ENCODE measurements at regions not wholly inside any gene's neighbourhood (a gene's known extent, or its start where the extent isn't known, plus 50 kb on each side); places are given as distances from the start of the nearest gene placed in this dataset.

GRCh38 chr12:77767756-77768343 lies 62.8 kb upstream of the NAV3 start:
- Histone ChIP-seq H3K9me3 (no peaks in the 10 kb centered on the region), H3K4me1 (replicated peaks) (no peaks in the 10 kb centered on the region), H3K4me3 (no peak overlapping the region), H3K27me3 (replicated peaks; ENCODE audit: insufficient read depth) (no peaks in the 10 kb centered on the region), H3K27ac (no peak overlapping the region), H3K36me3 (no peaks in the 10 kb centered on the region)
- intact Hi-C loops (cut with DNase I): no loop called here
- WGBS: 94% methylated on average over 1 of the region's 1 CpG
- no peak for DNase-seq (ENCODE audit: low spot score)
- no peak for TF ChIP-seq POLR2AphosphoS5 (IDR thresholded peaks at IDR 0.05)

- TF ChIP-seq CTCF (IDR thresholded peaks at IDR 0.05) (no peak), POLR2A (IDR thresholded peaks at IDR 0.05) (no peak), POLR2AphosphoS5 (IDR thresholded peaks at IDR 0.05) (no peak)
- Histone ChIP-seq H3K36me3 (no peaks in the 10 kb centered on the region), H3K27ac (no peak overlapping the region), H3K4me1 (replicated peaks) (no peaks in the 10 kb centered on the region), H3K4me3 (no peak overlapping the region), H3K9me3 (no peaks in the 10 kb centered on the region), H3K27me3 (replicated peaks; ENCODE audit: insufficient read depth) (no peaks in the 10 kb centered on the region)
- intact Hi-C loops (cut with DNase I): no loop called here
- no peak for DNase-seq (ENCODE audit: low spot score)
- 90% methylated on average over 3 of the region's 4 CpGs for WGBS
Measured at GRCh38 chr12:77767335-77767734, 63.4 kb upstream of the NAV3 start.

GRCh38 chr12:77766224-77766623 lies 64.5 kb upstream of the NAV3 start:
- intact Hi-C loops (cut with DNase I): no loop called here
- no peaks in the 10 kb centered on the region for H3K27me3 ChIP-seq (replicated peaks; ENCODE audit: insufficient read depth)

GRCh38 chr12:77761286-77761685 lies 69.4 kb upstream of the NAV3 start:
- no peaks in the 10 kb centered on the region for H3K36me3 ChIP-seq
- no peak for DNase-seq (ENCODE audit: low spot score)
- H3K9me3 ChIP-seq: no peaks in the 10 kb centered on the region
- H3K4me3 ChIP-seq: no peak overlapping the region
- 94% methylated on average over 2 of the region's 2 CpGs for WGBS
- no peak overlapping the region for H3K27ac ChIP-seq
- no peaks in the 10 kb centered on the region for H3K4me1 ChIP-seq (replicated peaks)
- intact Hi-C loops (cut with DNase I): no loop called here
- H3K27me3 ChIP-seq (replicated peaks; ENCODE audit: insufficient read depth): no peaks in the 10 kb centered on the region
- TF ChIP-seq POLR2AphosphoS5 (IDR thresholded peaks at IDR 0.05) (no peak), POLR2A (IDR thresholded peaks at IDR 0.05) (no peak), CTCF (IDR thresholded peaks at IDR 0.05) (no peak)

More at GRCh38 chr12:77766224-77766623, 64.5 kb upstream of the NAV3 start:
- DNase-seq (ENCODE audit: low spot score): no peak
- Histone ChIP-seq H3K27ac (no peak overlapping the region), H3K36me3 (no peaks in the 10 kb centered on the region), H3K9me3 (no peaks in the 10 kb centered on the region), H3K4me1 (replicated peaks) (no peaks in the 10 kb centered on the region), H3K4me3 (no peak overlapping the region)
- TF ChIP-seq CTCF (IDR thresholded peaks at IDR 0.05) (no peak), POLR2A (IDR thresholded peaks at IDR 0.05) (no peak), POLR2AphosphoS5 (IDR thresholded peaks at IDR 0.05) (no peak)

- intact Hi-C loops (cut with DNase I): no loop called here
- no peak for DNase-seq (ENCODE audit: low spot score)
Measured at GRCh38 chr12:77760271-77761025, 70.2 kb upstream of the NAV3 start.

GRCh38 chr12:77754086-77754485 lies 76.6 kb upstream of the NAV3 start:
- DNase-seq (ENCODE audit: low spot score): no peak
- Histone ChIP-seq H3K4me1 (replicated peaks) (no peaks in the 10 kb centered on the region), H3K9me3 (no peaks in the 10 kb centered on the region), H3K27me3 (replicated peaks; ENCODE audit: insufficient read depth) (no peaks in the 10 kb centered on the region), H3K36me3 (no peaks in the 10 kb centered on the region), H3K4me3 (no peak overlapping the region), H3K27ac (no peak overlapping the region)
- 91% methylated on average over 4 of the region's 4 CpGs for WGBS
- intact Hi-C loops (cut with DNase I): no loop called here
- TF ChIP-seq POLR2AphosphoS5 (IDR thresholded peaks at IDR 0.05): no peak
- TF ChIP-seq CTCF (IDR thresholded peaks at IDR 0.05): no peak
- no peak for TF ChIP-seq POLR2A (IDR thresholded peaks at IDR 0.05)

More at GRCh38 chr12:77760271-77761025, 70.2 kb upstream of the NAV3 start:
- no peak overlapping the region for H3K4me3 ChIP-seq
- 86% methylated on average over 7 of the region's 7 CpGs for WGBS
- H3K4me1 ChIP-seq (replicated peaks): no peaks in the 10 kb centered on the region
- no peaks in the 10 kb centered on the region for H3K27me3 ChIP-seq (replicated peaks; ENCODE audit: insufficient read depth)
- no peak overlapping the region for H3K27ac ChIP-seq
- TF ChIP-seq POLR2A (IDR thresholded peaks at IDR 0.05): no peak
- no peaks in the 10 kb centered on the region for H3K36me3 ChIP-seq
- no peaks in the 10 kb centered on the region for H3K9me3 ChIP-seq
